HG03354 (cell line): ENCODE measurements at regions not wholly inside any gene's neighbourhood (a gene's known extent, or its start where the extent isn't known, plus 50 kb on each side); places are given as distances from the start of the nearest gene placed in this dataset.

Experiments used
- ATAC-seq: cut with Tn5 transposase; IDR thresholded peaks from one replicate; pipeline ENCODE4 v1.9.1; 2021; ENCODE audit warnings: mild to moderate bottlenecking; ENCODE audit not compliant: unreplicated experiment, poor library complexity, severe bottlenecking

DNA sequence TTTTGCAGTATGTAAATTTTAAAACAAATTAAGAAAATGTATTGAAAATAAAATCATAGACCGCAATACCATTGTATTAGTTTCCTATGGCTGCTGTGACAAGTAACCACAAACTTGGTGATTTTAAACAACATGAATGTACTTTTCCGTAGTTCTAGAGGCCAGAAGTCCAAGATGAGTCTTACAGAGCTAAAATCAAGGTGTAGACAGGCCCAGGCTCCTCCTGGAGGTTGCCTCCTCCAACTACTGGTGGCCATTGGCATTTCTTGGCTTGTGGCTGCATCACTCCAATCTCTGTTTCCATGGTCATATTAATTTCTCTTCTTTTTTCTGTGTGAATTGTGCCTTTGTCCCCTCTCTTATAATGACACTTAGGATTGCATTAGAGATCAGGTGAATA, 59.2 kb upstream of the ETAA1 start:
- no peak for ATAC-seq

DNA sequence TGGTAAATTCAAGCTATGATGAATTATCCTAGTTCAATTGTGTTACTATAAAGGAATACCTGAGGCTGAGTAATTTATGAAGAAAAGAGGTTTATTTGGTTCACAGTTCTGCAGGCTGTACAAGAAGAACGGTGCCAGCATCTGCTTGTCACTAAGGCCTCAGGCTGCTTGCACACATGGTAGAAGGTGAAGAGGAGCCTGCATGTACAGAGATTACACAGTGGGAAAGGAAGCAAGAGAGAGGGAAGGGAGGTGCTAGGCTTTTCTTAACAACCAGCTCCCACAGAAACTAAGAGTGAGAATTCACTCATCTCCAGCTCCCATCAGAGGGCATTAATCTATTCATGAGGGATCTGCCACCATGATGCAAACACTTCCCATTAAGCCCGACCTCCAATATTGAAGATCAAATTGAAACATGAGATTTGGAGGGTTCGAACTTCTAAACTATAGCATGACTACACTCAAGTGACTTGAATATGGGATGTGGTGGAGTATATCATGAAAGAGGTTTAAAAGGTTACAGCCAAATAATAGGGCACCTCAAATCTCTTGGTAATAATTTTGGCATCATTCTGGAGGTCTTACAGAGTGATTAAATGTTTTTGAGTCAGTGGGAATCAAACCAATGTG, 58.4 kb upstream of the ETAA1 start:
- ATAC-seq, result no peak

DNA sequence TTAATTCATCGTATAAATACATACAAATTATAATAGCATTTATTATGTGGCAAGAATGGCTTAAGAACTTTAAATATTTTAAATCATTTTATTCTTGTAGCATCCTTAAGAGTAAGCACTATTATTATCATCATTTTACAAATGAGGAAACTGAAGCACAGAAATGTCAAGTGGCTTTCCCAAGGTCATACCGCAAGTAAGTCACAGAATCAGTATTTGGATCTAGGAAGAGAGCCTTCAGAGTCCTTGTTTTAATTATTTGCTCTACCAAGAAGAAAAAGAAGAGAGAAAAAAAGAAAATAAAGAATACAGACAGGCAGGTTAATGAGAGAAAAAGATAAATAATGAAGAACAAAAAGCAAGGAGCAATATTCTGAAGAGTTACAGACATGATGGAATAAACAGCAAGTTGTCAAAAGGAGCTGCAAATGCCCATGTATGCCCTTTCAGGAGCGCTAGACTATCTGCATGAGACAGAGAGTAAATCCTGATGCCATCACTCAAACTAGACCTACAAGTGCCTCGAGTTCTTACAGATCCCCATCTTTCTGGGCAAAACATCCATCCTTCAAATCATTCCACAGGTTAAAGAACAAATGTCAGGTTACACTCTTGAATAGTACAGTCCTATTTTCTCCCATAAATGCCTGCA, 57.8 kb upstream of the ETAA1 start:
- no peak for ATAC-seq

DNA sequence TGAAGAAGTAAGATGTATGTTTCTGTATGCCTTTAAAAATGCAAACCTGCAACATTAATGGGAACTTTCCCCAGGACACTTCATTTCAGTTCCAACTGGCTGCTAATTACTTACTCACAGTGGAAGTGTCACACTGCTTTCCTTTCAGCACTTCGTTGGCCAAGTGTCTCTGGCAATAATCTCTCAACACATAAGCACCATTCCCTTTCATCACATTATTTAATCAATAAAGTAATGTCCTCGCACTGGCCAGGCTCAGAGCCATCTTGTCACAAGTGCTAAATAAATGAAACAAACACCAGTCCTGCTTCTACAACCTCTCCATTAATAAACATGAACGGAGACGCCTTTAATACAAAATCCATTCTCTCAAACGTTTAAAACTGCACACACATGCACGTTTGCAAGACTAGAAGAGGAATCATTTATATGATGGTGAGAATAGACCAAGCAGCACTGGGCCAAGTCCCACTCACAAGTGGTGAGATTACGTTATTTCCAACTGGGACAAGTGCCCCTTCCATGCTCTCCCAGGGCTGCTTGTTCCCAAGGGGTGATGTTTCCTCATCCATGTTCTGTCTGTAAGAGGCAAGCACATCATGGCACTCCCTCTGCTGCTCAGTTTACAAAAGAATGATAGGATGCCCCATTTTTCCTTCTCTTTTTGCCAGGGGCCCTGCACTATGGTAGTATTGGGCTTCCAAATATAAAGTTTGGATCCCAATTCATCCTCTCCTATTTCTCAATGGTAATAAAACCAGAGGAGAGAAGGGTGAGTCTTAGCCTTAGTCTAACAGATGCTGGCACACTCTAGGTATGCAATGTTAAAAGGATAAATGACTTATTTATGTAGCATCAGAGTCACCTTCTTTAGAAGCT, 56.8 kb upstream of the ETAA1 start:
- ATAC-seq, result no peak

DNA sequence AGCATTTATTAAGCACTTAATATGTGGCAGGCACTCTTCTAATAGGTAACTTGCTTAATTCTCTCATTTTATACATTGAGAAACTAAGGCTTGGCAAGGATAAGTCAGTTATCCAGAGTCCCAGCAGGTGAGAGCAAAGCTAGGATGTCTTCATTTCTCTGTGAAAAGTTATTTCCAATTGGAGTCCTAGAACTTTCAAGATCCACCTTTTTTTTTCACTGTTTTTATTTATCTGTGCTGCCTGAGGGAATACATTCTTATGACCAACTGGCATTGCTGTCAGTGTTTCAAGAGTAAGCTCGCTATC, 56.2 kb upstream of the ETAA1 start:
- no peak for ATAC-seq

DNA sequence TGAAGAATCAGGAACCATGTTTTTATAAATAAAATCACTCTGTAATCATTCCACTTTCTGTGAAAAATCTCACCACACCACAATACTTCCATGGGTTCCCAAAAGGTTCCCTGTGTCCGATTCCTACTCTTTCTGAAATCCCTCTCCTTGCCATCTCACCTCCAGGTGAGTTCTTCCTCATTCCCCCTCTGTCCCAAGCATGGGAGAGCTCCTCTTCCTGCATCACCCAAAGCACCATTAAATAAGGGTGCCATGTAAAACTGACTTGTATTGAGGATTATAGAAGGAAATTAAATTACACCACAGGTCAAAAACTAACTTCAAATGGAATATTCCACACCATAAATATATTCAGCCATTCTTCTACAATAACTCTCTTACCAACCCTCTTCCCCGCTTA, 55.8 kb upstream of the ETAA1 start:
- ATAC-seq, result no peak

DNA sequence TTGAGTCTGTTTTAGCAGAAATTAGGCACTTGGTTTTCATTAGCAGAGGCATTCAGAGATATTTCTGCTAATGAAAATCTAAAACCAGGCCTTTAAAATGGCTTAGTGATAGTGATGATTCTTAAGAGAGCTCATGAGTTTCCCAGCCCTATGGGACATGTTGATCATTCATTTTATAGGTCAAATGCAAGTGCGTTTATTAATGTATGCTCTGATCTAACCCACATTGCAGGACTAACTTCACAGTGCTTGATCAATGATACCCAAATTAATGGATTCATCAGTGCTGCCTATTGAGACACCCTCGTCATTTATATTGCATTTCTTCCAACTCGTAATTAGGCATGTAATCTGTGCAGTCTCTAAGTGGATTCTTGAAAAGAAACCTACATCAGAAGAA, 54.7 kb upstream of the ETAA1 start:
- ATAC-seq, result no peak

DNA sequence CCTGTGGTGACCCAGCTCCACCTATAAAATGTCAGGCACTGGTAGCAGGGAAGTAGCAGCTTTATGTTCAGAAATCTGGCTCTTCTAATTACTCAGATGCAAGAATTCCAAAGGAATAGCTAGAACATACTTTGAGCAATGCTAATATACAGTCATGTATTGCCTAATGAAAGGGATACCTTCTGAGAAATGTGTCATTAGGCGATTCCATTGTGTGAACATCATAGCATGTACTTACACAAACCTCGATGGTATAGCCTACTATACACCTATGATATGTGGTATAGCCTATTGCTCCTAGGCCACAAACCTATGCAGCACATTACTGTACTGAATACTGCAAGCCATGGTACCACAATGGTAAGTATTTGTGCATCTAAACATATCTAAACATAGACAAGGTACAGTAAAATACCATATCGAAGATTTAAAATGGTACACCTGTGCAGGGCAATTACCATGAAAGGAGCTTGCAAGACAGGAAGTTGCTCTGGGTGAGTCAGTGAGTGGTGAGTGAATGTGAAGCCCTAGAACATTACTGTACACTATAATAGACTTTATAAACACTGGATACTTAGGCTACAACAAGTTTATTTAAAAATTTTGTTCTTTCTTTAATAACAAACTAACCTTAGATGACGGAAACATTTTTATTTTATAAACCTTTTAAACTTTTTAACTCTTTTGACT, 50.3 kb upstream of the ETAA1 start:
- ATAC-seq, result no peak
